OCI-LY7 (cell line): ENCODE measurements at regions not wholly inside any gene's neighbourhood (a gene's known extent, or its start where the extent isn't known, plus 50 kb on each side); places are given as distances from the start of the nearest gene placed in this dataset.

Experiments
- CTCF ChIP-seq: fragments of 200-600 bp; sonication (generic); conservative IDR thresholded peaks from 2 replicates; pipeline ENCODE4 v1.5.1; 2014; ENCODE audit warnings: mild to moderate bottlenecking, antibody characterized with exemption, low read length, moderate library complexity, mixed read lengths
- EZH2phosphoT487 ChIP-seq: fragments of 200-600 bp; sonication (generic); IDR thresholded peaks from 2 replicates; pipeline ENCODE4 v1.6.1; 2018; ENCODE audit warnings: low read depth, borderline replicate concordance, mild to moderate bottlenecking, mixed run types, antibody characterized with exemption, low read length, moderate library complexity, mixed read lengths

- TF ChIP-seq CTCF (no peak), EZH2phosphoT487 (no peak)
Measured at GRCh38 chr2:147222506-147222905, 622.3 kb upstream of the ACVR2A start.
